PC-9 (cell line): ENCODE measurements at regions not wholly inside any gene's neighbourhood (a gene's known extent, or its start where the extent isn't known, plus 50 kb on each side); places are given as distances from the start of the nearest gene placed in this dataset.

Experiments
- EZH2 ChIP-seq: fragments of 200-600 bp; sonication (generic); IDR thresholded peaks from 2 replicates; pipeline ENCODE4 v1.8.0; 2017; ENCODE audit warnings: antibody characterized with exemption, low read depth
- TF ChIP-seq, protein P1 (sequence below): fragments of 200-600 bp; sonication (generic); conservative IDR thresholded peaks from 2 replicates; pipeline ENCODE4 v1.6.1; 2017; ENCODE audit warnings: mixed run types, antibody characterized with exemption, mild to moderate bottlenecking, moderate library complexity

DNA sequence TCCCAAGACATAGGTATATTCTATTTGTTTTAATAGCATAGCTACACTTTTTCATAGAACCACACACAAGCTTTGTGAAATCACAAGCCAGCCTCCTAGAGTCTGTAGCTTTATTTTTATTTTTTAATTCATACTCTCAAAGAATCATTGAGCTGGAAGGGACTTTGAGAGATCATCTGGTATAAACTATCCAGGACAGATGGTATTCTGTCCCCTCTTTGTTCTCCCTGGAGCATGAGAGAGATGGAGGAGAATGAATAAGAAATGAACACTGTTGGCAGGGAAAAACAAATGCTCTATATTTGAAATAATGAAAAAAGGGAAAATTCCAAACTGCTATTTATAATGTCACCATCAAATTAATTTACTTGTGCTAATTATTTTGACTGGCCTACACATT is 338.7 kb upstream of the IL12A start:
- TF ChIP-seq, protein P1, sequence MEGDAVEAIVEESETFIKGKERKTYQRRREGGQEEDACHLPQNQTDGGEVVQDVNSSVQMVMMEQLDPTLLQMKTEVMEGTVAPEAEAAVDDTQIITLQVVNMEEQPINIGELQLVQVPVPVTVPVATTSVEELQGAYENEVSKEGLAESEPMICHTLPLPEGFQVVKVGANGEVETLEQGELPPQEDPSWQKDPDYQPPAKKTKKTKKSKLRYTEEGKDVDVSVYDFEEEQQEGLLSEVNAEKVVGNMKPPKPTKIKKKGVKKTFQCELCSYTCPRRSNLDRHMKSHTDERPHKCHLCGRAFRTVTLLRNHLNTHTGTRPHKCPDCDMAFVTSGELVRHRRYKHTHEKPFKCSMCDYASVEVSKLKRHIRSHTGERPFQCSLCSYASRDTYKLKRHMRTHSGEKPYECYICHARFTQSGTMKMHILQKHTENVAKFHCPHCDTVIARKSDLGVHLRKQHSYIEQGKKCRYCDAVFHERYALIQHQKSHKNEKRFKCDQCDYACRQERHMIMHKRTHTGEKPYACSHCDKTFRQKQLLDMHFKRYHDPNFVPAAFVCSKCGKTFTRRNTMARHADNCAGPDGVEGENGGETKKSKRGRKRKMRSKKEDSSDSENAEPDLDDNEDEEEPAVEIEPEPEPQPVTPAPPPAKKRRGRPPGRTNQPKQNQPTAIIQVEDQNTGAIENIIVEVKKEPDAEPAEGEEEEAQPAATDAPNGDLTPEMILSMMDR: no peak
- TF ChIP-seq EZH2: no peak
